BE2C (cell line): ENCODE measurements at regions not wholly inside any gene's neighbourhood (a gene's known extent, or its start where the extent isn't known, plus 50 kb on each side); places are given as distances from the start of the nearest gene placed in this dataset.

Experiments
- DNase-seq: peaks from one replicate; pipeline ENCODE4 v3.0.0-alpha.2; 2020
- H3K27me3 ChIP-seq: fragments of 250-450 bp; sonication (Bioruptor Pico); 2 replicates; pipeline ENCODE4 v1.5.1; 2020; ENCODE audit warnings: mild to moderate bottlenecking
- H3K36me3 ChIP-seq: fragments of 250-450 bp; sonication (Bioruptor Pico); 2 replicates; pipeline ENCODE4 v1.5.1; 2020; ENCODE audit warnings: mild to moderate bottlenecking
- H3K4me1 ChIP-seq: fragments of 250-450 bp; sonication (Bioruptor Pico); 2 replicates; pipeline ENCODE4 v1.5.1; 2020
- H3K4me3 ChIP-seq: 2 replicates; pipeline ENCODE4 v1.5.1; 2011; ENCODE audit warnings: low read depth, low read length
- H3K9me3 ChIP-seq: fragments of 250-450 bp; sonication (Bioruptor Pico); 2 replicates; pipeline ENCODE4 v1.5.1; 2020
- TF ChIP-seq, protein P1 (sequence below): IDR thresholded peaks from 2 replicates; pipeline ENCODE4 v1.5.1; 2012; ENCODE audit warnings: mild to moderate bottlenecking, low read depth, low read length

DNA sequence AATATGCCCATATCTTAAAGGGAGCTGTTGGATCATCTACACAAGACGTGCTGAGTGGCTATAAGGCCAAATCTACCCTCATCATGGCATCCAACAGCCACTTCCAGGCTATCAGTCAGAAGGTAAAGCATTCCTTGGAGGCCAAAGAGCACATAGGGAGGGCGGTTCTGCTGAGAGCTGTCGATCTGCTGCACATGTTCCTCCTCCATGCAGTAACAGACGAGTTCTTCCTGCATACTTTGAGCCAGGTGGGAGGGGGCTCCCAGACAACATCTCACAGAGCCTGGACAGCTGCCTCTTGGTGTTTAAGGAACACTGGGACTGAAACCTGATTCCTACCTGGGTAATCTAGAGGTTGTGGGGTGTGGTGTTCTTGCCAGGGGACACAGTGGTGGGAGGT lies 93.3 kb upstream of the RAI14 start:
- Histone ChIP-seq H3K27me3 (0 out of 2 replicates have a peak, but pooled peaks cover 3% of the 10 kb centered on the region), H3K36me3 (no peaks in the 10 kb centered on the region), H3K9me3 (no peaks in the 10 kb centered on the region), H3K4me1 (no peaks in the 10 kb centered on the region), H3K4me3 (no peak overlapping the region)
- TF ChIP-seq, protein P1, sequence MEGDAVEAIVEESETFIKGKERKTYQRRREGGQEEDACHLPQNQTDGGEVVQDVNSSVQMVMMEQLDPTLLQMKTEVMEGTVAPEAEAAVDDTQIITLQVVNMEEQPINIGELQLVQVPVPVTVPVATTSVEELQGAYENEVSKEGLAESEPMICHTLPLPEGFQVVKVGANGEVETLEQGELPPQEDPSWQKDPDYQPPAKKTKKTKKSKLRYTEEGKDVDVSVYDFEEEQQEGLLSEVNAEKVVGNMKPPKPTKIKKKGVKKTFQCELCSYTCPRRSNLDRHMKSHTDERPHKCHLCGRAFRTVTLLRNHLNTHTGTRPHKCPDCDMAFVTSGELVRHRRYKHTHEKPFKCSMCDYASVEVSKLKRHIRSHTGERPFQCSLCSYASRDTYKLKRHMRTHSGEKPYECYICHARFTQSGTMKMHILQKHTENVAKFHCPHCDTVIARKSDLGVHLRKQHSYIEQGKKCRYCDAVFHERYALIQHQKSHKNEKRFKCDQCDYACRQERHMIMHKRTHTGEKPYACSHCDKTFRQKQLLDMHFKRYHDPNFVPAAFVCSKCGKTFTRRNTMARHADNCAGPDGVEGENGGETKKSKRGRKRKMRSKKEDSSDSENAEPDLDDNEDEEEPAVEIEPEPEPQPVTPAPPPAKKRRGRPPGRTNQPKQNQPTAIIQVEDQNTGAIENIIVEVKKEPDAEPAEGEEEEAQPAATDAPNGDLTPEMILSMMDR: no peak
- DNase-seq: no peak

DNA sequence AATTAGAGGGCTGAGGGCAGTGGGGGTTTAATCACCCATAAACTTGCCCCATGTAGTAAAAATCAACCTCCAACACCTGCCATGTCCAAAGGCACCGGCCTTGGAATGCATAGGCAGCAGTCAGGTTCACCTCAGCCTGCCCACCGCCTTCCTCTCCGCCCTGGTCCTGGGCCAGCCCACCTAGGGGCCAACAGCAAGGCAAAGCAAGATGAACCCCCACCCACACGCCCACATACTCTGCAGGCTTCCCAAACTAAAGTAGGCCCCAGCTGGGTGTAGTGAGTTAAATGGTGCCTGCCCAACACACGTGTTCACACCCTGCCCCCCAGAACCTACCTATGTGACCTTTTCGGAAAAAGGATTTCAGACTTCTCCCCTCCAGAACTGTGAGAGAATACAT lies 92.9 kb upstream of the RAI14 start:
- TF ChIP-seq, protein P1: no peak
- H3K27me3 ChIP-seq: 0 out of 2 replicates have a peak, but pooled peaks cover 3% of the 10 kb centered on the region
- DNase-seq: no peak
- no peak overlapping the region for H3K4me3 ChIP-seq
- H3K9me3 ChIP-seq: no peaks in the 10 kb centered on the region
- H3K4me1 ChIP-seq: no peaks in the 10 kb centered on the region
- no peaks in the 10 kb centered on the region for H3K36me3 ChIP-seq

DNA sequence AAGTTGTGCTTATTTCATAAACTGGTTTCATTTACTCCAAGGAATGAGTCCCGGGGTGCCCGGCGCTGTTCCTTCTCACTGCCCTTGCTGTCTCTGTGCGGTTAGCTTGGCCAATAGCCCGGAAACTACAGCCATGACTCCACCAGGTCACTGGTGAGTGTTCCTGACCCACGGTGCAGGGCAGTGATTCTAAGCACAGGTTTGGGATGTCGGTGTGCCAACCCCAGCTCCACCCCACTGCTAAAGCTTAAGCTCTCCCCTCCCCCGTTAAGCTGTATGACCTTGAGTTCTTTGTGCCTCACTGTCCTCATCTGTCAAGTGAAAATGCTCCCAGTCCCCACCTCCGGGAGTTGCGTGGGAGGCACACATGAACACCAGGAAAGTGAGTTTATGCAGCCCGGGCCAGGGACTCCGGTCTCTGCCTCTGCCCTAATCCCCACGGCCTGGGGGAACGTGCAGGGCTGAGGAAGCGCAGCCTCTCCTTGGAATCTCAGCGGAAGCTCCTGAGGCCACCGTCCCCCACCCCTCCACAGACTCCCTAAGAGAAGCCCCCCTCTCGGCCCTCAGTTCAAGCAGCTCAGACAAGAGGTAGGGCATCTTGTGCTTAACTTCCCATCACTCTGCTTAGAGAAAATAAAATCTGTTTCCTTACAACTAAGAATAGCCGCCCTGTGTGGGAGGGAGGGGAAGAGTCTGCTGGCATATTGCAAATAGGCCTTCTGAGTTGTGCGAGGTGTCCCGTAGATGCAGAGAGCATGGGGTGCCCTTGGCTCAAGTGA lies 92.0 kb upstream of the RAI14 start:
- Histone ChIP-seq H3K4me3 (no peak overlapping the region), H3K36me3 (no peaks in the 10 kb centered on the region)
- TF ChIP-seq, protein P1: no peak

DNA sequence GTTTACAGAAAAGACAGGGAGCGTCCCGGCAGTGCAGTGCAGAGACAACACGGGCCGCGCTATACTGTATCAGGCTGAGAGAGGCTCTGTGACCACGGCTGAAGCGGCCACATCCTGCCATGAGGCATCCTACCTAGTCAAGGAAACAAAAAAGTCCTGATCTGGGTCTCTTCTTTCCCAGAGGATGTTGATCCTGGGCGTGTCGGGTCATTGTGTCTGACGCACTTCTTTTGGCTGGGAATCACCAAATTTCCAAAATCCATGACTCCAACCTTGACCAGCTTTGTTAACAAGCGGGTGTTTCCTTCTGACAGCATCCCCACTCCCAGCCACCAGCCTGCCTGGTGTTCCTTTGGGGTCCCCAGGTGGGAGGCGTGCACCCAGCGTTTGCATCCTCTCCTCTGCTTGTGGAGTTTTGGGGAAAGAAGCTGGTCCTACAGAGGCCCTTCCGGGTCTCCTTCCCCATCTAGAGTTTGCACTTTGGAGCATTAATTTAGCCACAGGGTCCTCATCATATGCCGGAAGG lies 91.4 kb upstream of the RAI14 start:
- H3K36me3 ChIP-seq: no peaks in the 10 kb centered on the region
- 0 out of 2 replicates have a peak, but pooled peaks cover 3% of the 10 kb centered on the region for H3K27me3 ChIP-seq
- no peak overlapping the region for H3K4me3 ChIP-seq
- H3K4me1 ChIP-seq: no peaks in the 10 kb centered on the region
- H3K9me3 ChIP-seq: no peaks in the 10 kb centered on the region
- TF ChIP-seq, protein P1: no peak
- DNase-seq: no peak

More for the DNA sequence above, 92.0 kb upstream of the RAI14 start:
- Histone ChIP-seq H3K9me3 (no peaks in the 10 kb centered on the region), H3K4me1 (no peaks in the 10 kb centered on the region), H3K27me3 (0 out of 2 replicates have a peak, but pooled peaks cover 3% of the 10 kb centered on the region)
- DNase-seq: no peak

DNA sequence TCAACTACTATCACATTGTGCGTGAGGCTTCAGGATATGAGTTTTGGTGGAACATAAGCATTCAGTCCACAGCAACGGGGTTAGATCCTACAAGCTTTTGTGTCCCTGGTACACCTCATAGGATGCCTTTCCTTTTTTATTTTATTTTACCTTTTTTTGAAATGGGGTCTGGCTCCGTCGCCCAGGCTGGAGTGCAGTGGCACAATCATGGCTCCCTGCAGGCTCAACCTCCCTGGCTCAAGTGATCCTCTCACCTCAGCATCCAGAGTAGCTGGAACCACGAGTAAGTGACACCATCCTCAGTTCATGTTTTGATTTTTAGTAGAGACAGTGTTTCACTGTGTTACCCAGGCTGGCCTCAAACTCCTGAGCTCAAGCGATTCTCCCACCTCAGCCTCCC lies 86.0 kb upstream of the RAI14 start:
- no peak overlapping the region for H3K4me3 ChIP-seq
- no peaks in the 10 kb centered on the region for H3K9me3 ChIP-seq
- H3K4me1 ChIP-seq: no peaks in the 10 kb centered on the region
- TF ChIP-seq, protein P1: no peak
- no peaks in the 10 kb centered on the region for H3K36me3 ChIP-seq
- DNase-seq: no peak
- 0 out of 2 replicates have a peak, but pooled peaks cover 3% of the 10 kb centered on the region for H3K27me3 ChIP-seq
